ENCODE measurements at regions not wholly inside any gene's neighbourhood (a gene's known extent, or its start where the extent isn't known, plus 50 kb on each side); places are given as distances from the start of the nearest gene placed in this dataset.

- TF ChIP-seq CTCF (IDR thresholded peaks at IDR 0.05): no peak
- TF ChIP-seq POLR2A (IDR thresholded peaks at IDR 0.05): no peak
- WGBS, 2 donors: 70 to 72% methylated on average over 4 of the region's 4 CpGs
Measured at GRCh38 chr15:95639208-95639607, 691.3 kb upstream of the NR2F2 start.

DNA sequence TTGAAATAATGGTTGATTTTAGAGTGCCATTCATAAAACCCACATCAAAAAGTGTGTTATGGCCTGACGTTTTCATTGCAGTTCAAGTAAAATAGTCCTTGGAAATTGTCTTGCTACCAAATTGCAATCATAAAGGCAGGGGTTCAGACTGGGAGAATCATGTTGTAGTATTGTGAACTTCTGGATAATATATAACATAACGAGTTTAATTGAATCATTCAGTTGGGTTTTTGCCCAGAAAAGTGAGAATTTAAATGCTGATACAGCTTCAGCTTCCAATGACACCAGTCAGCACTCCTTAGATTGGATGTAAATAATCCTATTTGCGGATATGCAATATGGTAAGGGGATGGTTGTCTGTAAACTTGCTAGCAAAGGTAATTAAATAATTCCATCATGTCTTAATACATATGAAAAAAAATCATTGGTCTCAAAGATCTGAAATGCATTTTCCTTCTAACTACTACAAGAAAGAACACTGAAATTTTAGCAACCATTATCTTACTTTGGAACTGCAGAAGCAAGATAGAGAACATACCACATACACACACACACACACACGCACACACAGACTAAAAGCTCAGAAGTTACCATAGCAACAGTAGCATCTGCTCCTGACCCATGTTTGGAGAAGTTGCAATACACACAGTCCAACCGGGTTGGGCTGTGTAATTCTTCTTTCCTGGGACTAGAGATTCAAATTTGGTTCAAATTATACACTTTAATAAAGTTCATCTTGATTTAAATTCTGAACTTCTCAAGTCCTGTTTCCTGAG, 686.2 kb upstream of the NR2F2 start:
- no peaks in the 10 kb centered on the region for H3K36me3 ChIP-seq (replicated peaks in 1 of 2; ENCODE audit: insufficient read depth in 1 of 2, low read depth in 2 of 2)
- H3K9me3 ChIP-seq: no peaks in the 10 kb centered on the region
- 43 to 52% methylated on average over 5 of the region's 5 CpGs for WGBS, 2 donors
- no peaks in the 10 kb centered on the region for H3K27me3 ChIP-seq
- ATAC-seq (no peak), DNase-seq (no peak)
- H3K27ac ChIP-seq: no peak overlapping the region
- TF ChIP-seq POLR2A (IDR thresholded peaks at IDR 0.05): no peak
- TF ChIP-seq CTCF (IDR thresholded peaks at IDR 0.05): no peak
- H3K4me3 ChIP-seq: no peak overlapping the region
- H3K4me1 ChIP-seq: no peaks in the 10 kb centered on the region
- intact Hi-C loops (cut with DNase I): no loop called here

More at GRCh38 chr15:95639208-95639607, 691.3 kb upstream of the NR2F2 start:
- Histone ChIP-seq H3K27me3 (no peaks in the 10 kb centered on the region), H3K4me1 (no peaks in the 10 kb centered on the region), H3K4me3 (no peak overlapping the region), H3K27ac (no peak overlapping the region), H3K9me3 (no peaks in the 10 kb centered on the region), H3K36me3 (replicated peaks in 1 of 2; ENCODE audit: insufficient read depth in 1 of 2, low read depth in 2 of 2) (no peaks in the 10 kb centered on the region)
- DNase-seq: no peak
- ATAC-seq: no peak
- intact Hi-C loops (cut with DNase I): no loop called here

DNA sequence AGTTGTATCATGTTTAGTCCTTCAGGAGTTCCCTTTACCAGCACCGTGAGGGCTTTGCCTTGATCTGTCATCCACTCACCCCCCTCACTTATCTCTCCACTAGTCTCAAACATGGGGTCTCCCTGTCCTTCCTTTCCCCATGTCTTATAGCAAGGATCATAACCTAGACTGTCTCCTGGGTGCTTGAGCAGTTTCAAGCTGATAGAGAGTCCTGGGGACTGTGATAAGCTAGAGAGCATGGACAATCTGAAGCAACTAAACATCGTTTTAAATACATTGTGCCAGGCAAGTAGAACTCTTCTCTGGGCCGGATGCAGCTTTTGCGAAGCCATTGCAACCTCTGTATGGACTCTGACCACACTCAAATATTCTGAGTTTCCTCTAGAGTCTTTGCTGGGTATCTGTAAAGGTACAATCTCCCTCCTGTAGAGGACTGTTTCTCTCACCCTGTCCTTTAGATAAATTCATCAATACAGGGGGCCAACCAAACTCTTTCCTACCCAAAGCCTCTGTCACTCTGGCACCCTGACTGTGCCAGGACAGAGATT, 684.6 kb upstream of the NR2F2 start:
- H3K27me3 ChIP-seq: no peaks in the 10 kb centered on the region
- ATAC-seq (no peak), DNase-seq (no peak)
- H3K4me1 ChIP-seq: no peaks in the 10 kb centered on the region
- H3K9me3 ChIP-seq: no peaks in the 10 kb centered on the region
- intact Hi-C loops (cut with DNase I): no loop called here
- WGBS, 2 donors: 69 to 72% methylated on average over 4 of the region's 4 CpGs
- no peaks in the 10 kb centered on the region for H3K36me3 ChIP-seq (replicated peaks in 1 of 2; ENCODE audit: insufficient read depth in 1 of 2, low read depth in 2 of 2)
- H3K4me3 ChIP-seq: no peak overlapping the region
- H3K27ac ChIP-seq: no peak overlapping the region
- TF ChIP-seq CTCF (IDR thresholded peaks at IDR 0.05) (no peak), POLR2A (IDR thresholded peaks at IDR 0.05) (no peak)

DNA sequence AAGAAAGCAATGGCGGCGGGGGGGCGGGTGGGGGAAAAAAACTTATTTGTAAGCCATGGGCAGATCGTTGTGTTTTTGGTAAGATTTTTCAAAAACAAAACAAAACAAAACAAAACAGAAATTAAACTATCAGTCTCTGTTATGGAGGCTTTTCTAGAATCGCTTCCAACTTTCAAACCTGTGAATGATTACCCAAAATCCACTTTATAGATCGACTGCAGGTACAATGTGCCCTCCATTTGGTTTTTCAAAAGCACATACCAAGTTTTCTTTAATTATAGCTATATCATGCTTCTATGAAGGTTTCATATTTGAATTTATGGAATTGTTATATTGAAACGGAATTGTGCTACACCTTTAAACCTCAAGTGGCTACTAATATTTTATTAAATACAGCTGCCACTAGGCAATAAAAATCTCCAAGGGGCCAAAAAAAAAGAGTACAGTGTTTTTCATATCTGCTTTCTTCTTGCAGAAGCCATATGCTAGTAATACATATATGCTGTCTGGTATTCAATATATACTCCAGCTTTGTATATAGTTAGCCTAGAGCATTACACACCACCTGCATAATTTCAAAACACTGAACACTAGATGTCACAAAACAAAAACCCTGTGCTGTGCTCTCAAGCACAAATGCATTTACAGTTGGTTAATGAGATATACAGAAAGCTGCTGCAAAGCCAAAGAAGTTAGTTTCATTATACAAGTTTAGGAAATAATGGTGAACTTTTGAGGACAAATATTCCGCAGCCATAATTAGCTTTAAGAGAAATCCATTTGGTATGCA, 683.8 kb upstream of the NR2F2 start:
- DNase-seq (no peak), ATAC-seq (no peak)
- Histone ChIP-seq H3K9me3 (no peaks in the 10 kb centered on the region), H3K36me3 (replicated peaks in 1 of 2; ENCODE audit: insufficient read depth in 1 of 2, low read depth in 2 of 2) (no peaks in the 10 kb centered on the region), H3K4me1 (no peaks in the 10 kb centered on the region), H3K27me3 (no peaks in the 10 kb centered on the region), H3K4me3 (no peak overlapping the region), H3K27ac (no peak overlapping the region)
- TF ChIP-seq CTCF (IDR thresholded peaks at IDR 0.05): no peak
- no peak for TF ChIP-seq POLR2A (IDR thresholded peaks at IDR 0.05)
- intact Hi-C loops (cut with DNase I): no loop called here
- 40 to 44% methylated on average over 8 of the region's 8 CpGs for WGBS, 2 donors

All from body of pancreas (tissue), 4 donors.